ENCODE measurements at regions not wholly inside any gene's neighbourhood (a gene's known extent, or its start where the extent isn't known, plus 50 kb on each side); places are given as distances from the start of the nearest gene placed in this dataset.

- H3K27me3 Mint-ChIP-seq (ENCODE audit: insufficient read depth), result peaks cover 4% of the 10 kb centered on the region
- no peak for TF ChIP-seq CTCF (IDR thresholded peaks at IDR 0.05)
- 0 out of 2 replicates have a peak, but pooled peaks cover 8% of the 10 kb centered on the region for H3K36me3 Mint-ChIP-seq (ENCODE audit: low read depth)
- DNase-seq, result no peak
- no peaks in the 10 kb centered on the region for H3K4me1 Mint-ChIP-seq (ENCODE audit: low read depth)
- H3K27ac Mint-ChIP-seq, result no peak overlapping the region
- H3K9me3 Mint-ChIP-seq, result peaks cover 69% of the 10 kb centered on the region
- no peak overlapping the region for H3K4me3 Mint-ChIP-seq
Observed at GRCh38 chr7:153590136-153590535, 462.1 kb upstream of the DPP6 start.

- no peak for TF ChIP-seq CTCF (IDR thresholded peaks at IDR 0.05)
- H3K4me1 Mint-ChIP-seq (ENCODE audit: low read depth), result no peaks in the 10 kb centered on the region
- H3K27ac Mint-ChIP-seq, result no peak overlapping the region
- H3K27me3 Mint-ChIP-seq (ENCODE audit: insufficient read depth), result peaks cover 4% of the 10 kb centered on the region
- H3K4me3 Mint-ChIP-seq, result no peak overlapping the region
- DNase-seq, result no peak
- peaks cover 72% of the 10 kb centered on the region for H3K9me3 Mint-ChIP-seq
- 0 out of 2 replicates have a peak, but pooled peaks cover 8% of the 10 kb centered on the region for H3K36me3 Mint-ChIP-seq (ENCODE audit: low read depth)
Observed at GRCh38 chr7:153590571-153590970, 461.6 kb upstream of the DPP6 start.

GRCh38 chr7:153607354-153607753 lies 444.8 kb upstream of the DPP6 start:
- Mint-ChIP-seq H3K27me3 (ENCODE audit: insufficient read depth) (no peaks in the 10 kb centered on the region; the same call in 1 of the 2 replicates), H3K27ac (no peak overlapping the region), H3K9me3 (peaks cover 59% of the 10 kb centered on the region), H3K4me1 (ENCODE audit: low read depth) (no peaks in the 10 kb centered on the region), H3K36me3 (ENCODE audit: low read depth) (no peaks in the 10 kb centered on the region; the same call in 1 of the 2 replicates), H3K4me3 (no peak overlapping the region)
- TF ChIP-seq CTCF (IDR thresholded peaks at IDR 0.05), result no peak
- DNase-seq, result no peak

- no peak overlapping the region for H3K27ac Mint-ChIP-seq
- no peaks in the 10 kb centered on the region for H3K27me3 Mint-ChIP-seq (ENCODE audit: insufficient read depth)
- H3K4me1 Mint-ChIP-seq (ENCODE audit: low read depth), result no peaks in the 10 kb centered on the region
- DNase-seq, result no peak
- H3K4me3 Mint-ChIP-seq, result no peak overlapping the region
- peaks cover 35% of the 10 kb centered on the region for H3K9me3 Mint-ChIP-seq
- H3K36me3 Mint-ChIP-seq (ENCODE audit: low read depth), result no peaks in the 10 kb centered on the region
- no peak for TF ChIP-seq CTCF (IDR thresholded peaks at IDR 0.05)
Observed at GRCh38 chr7:153616711-153617325, 435.4 kb upstream of the DPP6 start.

- TF ChIP-seq CTCF (IDR thresholded peaks at IDR 0.05), result no peak
- Mint-ChIP-seq H3K9me3 (peaks cover 62% of the 10 kb centered on the region), H3K27me3 (ENCODE audit: insufficient read depth) (no peaks in the 10 kb centered on the region), H3K4me1 (ENCODE audit: low read depth) (no peaks in the 10 kb centered on the region), H3K36me3 (ENCODE audit: low read depth) (no peaks in the 10 kb centered on the region), H3K27ac (no peak overlapping the region), H3K4me3 (no peak overlapping the region)
- no peak for DNase-seq
Observed at GRCh38 chr7:153627323-153627722, 424.9 kb upstream of the DPP6 start.
